ENCODE measurements at regions not wholly inside any gene's neighbourhood (a gene's known extent, or its start where the extent isn't known, plus 50 kb on each side); places are given as distances from the start of the nearest gene placed in this dataset.

DNA sequence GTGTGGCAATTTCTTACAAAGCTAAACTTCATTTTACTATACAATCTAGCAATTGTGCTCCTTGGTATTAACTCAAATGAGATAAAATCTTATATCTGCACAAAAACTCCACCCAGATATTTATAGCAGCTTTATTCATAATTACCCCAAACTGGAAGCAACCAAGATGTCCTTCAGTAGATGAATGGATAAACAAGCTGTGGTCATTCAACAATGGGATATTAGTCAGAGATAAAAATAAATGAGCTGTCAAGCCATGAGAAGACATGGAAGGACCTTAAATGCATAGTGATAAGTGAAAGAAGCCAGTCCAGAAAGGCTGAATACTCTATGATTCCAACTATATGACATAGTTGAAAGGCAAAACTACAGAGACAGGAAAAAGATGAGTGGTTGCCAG lies 98.9 kb upstream of the BMP2 start (continued):
- TF ChIP-seq, protein P1, sequence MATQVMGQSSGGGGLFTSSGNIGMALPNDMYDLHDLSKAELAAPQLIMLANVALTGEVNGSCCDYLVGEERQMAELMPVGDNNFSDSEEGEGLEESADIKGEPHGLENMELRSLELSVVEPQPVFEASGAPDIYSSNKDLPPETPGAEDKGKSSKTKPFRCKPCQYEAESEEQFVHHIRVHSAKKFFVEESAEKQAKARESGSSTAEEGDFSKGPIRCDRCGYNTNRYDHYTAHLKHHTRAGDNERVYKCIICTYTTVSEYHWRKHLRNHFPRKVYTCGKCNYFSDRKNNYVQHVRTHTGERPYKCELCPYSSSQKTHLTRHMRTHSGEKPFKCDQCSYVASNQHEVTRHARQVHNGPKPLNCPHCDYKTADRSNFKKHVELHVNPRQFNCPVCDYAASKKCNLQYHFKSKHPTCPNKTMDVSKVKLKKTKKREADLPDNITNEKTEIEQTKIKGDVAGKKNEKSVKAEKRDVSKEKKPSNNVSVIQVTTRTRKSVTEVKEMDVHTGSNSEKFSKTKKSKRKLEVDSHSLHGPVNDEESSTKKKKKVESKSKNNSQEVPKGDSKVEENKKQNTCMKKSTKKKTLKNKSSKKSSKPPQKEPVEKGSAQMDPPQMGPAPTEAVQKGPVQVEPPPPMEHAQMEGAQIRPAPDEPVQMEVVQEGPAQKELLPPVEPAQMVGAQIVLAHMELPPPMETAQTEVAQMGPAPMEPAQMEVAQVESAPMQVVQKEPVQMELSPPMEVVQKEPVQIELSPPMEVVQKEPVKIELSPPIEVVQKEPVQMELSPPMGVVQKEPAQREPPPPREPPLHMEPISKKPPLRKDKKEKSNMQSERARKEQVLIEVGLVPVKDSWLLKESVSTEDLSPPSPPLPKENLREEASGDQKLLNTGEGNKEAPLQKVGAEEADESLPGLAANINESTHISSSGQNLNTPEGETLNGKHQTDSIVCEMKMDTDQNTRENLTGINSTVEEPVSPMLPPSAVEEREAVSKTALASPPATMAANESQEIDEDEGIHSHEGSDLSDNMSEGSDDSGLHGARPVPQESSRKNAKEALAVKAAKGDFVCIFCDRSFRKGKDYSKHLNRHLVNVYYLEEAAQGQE (IDR thresholded peaks at IDR 0.05; ENCODE audit: low read depth): no peak

DNA sequence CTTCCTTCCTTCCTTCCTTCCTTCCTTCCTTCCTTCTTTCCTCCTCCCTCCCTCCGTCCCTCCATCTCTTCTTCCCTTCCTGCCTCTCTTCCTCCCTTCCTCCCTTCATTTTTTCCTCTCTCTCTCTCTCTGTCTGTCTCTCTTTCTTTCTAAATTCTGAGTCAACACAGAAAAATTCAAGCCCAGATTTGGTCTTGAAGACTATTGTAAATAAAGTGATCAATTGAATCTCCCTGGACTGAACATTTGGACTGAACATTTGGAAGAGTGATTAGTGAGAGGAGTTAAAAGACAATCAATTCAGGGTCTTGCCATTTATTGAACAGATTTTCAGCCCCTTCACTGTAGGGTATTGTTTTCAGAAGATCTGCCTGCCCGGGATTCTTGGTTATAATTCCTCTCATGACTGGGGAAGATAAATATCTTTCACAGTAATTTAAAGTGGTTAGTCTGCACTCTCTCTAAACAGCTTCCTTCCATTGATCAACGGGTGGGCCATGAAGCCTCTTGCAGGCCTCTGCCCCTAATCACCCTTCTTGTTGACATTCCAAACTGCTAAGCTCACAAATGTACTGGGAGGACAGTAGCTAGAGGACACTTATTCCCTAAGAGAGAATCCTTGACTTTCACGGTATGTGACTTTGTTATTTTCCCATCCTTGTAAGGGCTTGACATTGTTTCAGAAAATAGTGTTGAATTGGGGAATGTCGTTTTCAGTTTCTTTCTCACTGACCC lies 101.7 kb upstream of the BMP2 start:
- no TSS peak for BruUV-seq (replicated peaks)
- H3K79me2 ChIP-seq (ENCODE audit: insufficient read depth, low read length): no peaks in the 10 kb centered on the region
- no peak overlapping the region for H2AFZ ChIP-seq (ENCODE audit: low read depth, low read length, poor library complexity, severe bottlenecking)
- CTCF ChIA-PET: no interaction called here
- H3K9me3 ChIP-seq (ENCODE audit: control insufficient read depth in 1 of 2, insufficient read depth in 1 of 2, low read depth in 1 of 2, low read length in 2 of 2): peaks cover 4 to 33% of the 10 kb centered on the region in 2 experiments; a peak in 2 of 4 replicates
- RAD21 ChIA-PET (ENCODE audit: low non-redundant PET in 1 of 2, low total read pairs in 2 of 2, uncharacterized antibody in 2 of 2, unreplicated experiment in 2 of 2): no interaction called here
- no peaks in the 10 kb centered on the region for H3K36me3 ChIP-seq (ENCODE audit: control insufficient read depth in 1 of 2, insufficient read depth in 2 of 2, low read length in 2 of 2)
- H3K4me2 ChIP-seq (ENCODE audit: low read length): no peak overlapping the region
- no peak overlapping the region for H3K9ac ChIP-seq (ENCODE audit: low read length)
- H3K27me3 ChIP-seq (ENCODE audit: insufficient read depth, low read length): no peaks in the 10 kb centered on the region
- no peaks in the 10 kb centered on the region for H4K20me1 ChIP-seq (ENCODE audit: insufficient read depth)
- no peak for DNase-seq (ENCODE audit: low read depth, low spot score)
- no peak overlapping the region for H3K27ac ChIP-seq (ENCODE audit: low read depth, low read length)
- POLR2A ChIA-PET: no interaction called here
- intact Hi-C loops (cut with micrococcal nuclease): no loop called here
- H3K4me1 ChIP-seq (ENCODE audit: control insufficient read depth in 1 of 2, insufficient read depth in 2 of 2, low read length in 2 of 2): no peaks in the 10 kb centered on the region
- ATAC-seq: no peak
- H3K4me3 ChIP-seq (replicated peaks in 1 of 2; ENCODE audit: low read depth in 1 of 2, low read length in 2 of 2): no peak overlapping the region
- no peaks in the 10 kb centered on the region for H3K9me2 ChIP-seq (ENCODE audit: insufficient read depth)
- TF ChIP-seq EGR1 (IDR thresholded peaks at IDR 0.05; ENCODE audit: low read depth) (no peak), ZFX (IDR thresholded peaks at IDR 0.05) (no peak), SRF (IDR thresholded peaks at IDR 0.05; ENCODE audit: low read depth) (no peak), RAD21 (IDR thresholded peaks at IDR 0.05; ENCODE audit: low read depth) (no peak), YY1 (IDR thresholded peaks at IDR 0.05; ENCODE audit: extremely low read depth, insufficient replicate concordance, low read depth, low read length) (no peak), CBX3 (IDR thresholded peaks at IDR 0.05; ENCODE audit: low read depth) (no peak), JUND (IDR thresholded peaks at IDR 0.05) (no peak), POLR2A (IDR thresholded peaks at IDR 0.05; ENCODE audit: borderline replicate concordance, extremely low read depth, insufficient read depth, insufficient read length) (no peak)
- TF ChIP-seq, protein P2, sequence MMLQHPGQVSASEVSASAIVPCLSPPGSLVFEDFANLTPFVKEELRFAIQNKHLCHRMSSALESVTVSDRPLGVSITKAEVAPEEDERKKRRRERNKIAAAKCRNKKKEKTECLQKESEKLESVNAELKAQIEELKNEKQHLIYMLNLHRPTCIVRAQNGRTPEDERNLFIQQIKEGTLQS (IDR thresholded peaks at IDR 0.05): no peak
- TF ChIP-seq, protein P3, sequence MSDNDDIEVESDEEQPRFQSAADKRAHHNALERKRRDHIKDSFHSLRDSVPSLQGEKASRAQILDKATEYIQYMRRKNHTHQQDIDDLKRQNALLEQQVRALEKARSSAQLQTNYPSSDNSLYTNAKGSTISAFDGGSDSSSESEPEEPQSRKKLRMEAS (IDR thresholded peaks at IDR 0.05): no peak

All from HCT116 (cell line).